ENCODE measurements at regions not wholly inside any gene's neighbourhood (a gene's known extent, or its start where the extent isn't known, plus 50 kb on each side); places are given as distances from the start of the nearest gene placed in this dataset.
A peak's percentile ranks its signal among the peaks of the same experiment; 100 is the strongest.

DNA sequence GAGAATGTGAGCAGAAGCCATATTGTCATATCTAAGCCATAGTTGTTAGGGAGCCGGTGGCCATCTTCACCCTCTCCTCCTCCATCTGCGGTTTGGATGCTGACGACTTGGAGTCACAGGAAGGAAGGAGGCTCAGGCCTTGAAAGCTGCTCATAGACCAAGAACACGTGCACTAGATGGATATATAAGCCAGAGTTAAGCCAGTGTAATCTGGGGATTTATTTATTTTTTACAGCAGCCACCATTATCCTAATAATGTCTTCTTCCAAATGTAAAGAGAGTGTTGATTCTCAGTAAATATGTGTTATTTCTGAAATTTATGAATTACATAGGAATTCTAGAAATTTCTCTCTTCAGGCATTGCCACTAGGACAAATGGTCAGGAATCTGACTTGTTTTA lies 689.9 kb downstream of the QKI start:
- Histone ChIP-seq H3K4me3 (no peak overlapping the region), H3K27ac (replicated peaks) (peak overlapping the region; percentile 96), H3K36me3 (no peaks in the 10 kb centered on the region), H3K27me3 (ENCODE audit: low read depth) (no peaks in the 10 kb centered on the region), H3K4me1 (peaks cover 59% of the 10 kb centered on the region), H3K9me3 (replicated peaks) (no peaks in the 10 kb centered on the region)
- DNase-seq: no peak
- intact Hi-C loops (cut with micrococcal nuclease): loop anchor here (5.0 to 10.0 kb wide), 2 partner anchors 540 to 682 kb away; no protein-coding TSS in a partner anchor
- TF ChIP-seq, protein P1, sequence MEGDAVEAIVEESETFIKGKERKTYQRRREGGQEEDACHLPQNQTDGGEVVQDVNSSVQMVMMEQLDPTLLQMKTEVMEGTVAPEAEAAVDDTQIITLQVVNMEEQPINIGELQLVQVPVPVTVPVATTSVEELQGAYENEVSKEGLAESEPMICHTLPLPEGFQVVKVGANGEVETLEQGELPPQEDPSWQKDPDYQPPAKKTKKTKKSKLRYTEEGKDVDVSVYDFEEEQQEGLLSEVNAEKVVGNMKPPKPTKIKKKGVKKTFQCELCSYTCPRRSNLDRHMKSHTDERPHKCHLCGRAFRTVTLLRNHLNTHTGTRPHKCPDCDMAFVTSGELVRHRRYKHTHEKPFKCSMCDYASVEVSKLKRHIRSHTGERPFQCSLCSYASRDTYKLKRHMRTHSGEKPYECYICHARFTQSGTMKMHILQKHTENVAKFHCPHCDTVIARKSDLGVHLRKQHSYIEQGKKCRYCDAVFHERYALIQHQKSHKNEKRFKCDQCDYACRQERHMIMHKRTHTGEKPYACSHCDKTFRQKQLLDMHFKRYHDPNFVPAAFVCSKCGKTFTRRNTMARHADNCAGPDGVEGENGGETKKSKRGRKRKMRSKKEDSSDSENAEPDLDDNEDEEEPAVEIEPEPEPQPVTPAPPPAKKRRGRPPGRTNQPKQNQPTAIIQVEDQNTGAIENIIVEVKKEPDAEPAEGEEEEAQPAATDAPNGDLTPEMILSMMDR (IDR thresholded peaks at IDR 0.05; ENCODE audit: borderline replicate concordance): no peak

DNA sequence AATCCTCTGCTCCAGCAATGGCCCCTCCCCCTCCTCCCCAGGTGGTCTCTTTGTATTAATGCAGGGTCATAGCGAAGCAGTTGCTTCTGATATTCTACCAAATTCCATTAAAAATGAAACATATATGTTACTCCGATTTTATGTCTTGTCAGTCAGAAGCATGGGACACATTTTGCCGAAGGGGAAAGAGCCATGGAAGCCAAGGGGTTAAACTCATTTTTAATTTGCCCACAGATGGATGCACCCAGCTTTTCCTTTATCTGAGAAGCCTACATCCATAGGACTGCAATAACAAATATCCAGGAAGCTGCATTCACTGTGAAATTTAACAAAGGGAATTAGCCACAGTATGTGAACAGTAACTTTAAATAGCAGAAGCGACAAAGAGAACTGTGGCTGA lies 688.2 kb downstream of the QKI start:
- Histone ChIP-seq H3K27ac (replicated peaks) (peak overlapping the region; percentile 96), H3K4me3 (no peak overlapping the region), H3K36me3 (no peaks in the 10 kb centered on the region), H3K27me3 (ENCODE audit: low read depth) (no peaks in the 10 kb centered on the region), H3K9me3 (replicated peaks) (no peaks in the 10 kb centered on the region), H3K4me1 (peaks cover 64% of the 10 kb centered on the region)
- no peak for DNase-seq
- intact Hi-C loops (cut with micrococcal nuclease): loop anchor here (5.0 to 10.0 kb wide), 2 partner anchors 538 to 680 kb away; no protein-coding TSS in a partner anchor
- TF ChIP-seq, protein P1 (IDR thresholded peaks at IDR 0.05; ENCODE audit: borderline replicate concordance): no peak

DNA sequence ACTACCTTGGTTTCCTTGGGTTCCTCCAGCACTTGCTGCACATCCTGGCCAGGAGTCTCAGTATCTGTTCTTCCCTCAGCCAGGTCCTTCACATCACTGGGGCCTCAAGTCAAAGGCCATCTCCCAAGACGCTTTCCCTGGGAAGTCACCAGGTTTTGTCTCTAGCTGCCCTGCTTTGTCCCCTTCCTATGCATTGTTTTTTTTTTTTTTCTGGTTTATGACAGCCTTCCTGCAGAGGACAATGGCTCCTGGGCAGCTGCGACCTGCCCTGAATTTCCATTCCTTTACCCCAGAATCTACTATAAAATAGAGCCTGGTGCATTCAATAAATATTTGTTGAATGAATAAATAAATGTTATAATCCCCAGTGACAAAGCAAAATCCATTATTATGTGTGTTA lies 687.3 kb downstream of the QKI start:
- Histone ChIP-seq H3K27me3 (ENCODE audit: low read depth) (no peaks in the 10 kb centered on the region), H3K4me1 (peaks cover 64% of the 10 kb centered on the region), H3K36me3 (no peaks in the 10 kb centered on the region), H3K27ac (replicated peaks) (peak overlapping the region; percentile 96), H3K9me3 (replicated peaks) (no peaks in the 10 kb centered on the region), H3K4me3 (no peak overlapping the region)
- TF ChIP-seq, protein P1 (IDR thresholded peaks at IDR 0.05; ENCODE audit: borderline replicate concordance): no peak
- intact Hi-C loops (cut with micrococcal nuclease): loop anchor here (5.0 to 10.0 kb wide), 2 partner anchors 537 to 680 kb away; no protein-coding TSS in a partner anchor
- DNase-seq: no peak

DNA sequence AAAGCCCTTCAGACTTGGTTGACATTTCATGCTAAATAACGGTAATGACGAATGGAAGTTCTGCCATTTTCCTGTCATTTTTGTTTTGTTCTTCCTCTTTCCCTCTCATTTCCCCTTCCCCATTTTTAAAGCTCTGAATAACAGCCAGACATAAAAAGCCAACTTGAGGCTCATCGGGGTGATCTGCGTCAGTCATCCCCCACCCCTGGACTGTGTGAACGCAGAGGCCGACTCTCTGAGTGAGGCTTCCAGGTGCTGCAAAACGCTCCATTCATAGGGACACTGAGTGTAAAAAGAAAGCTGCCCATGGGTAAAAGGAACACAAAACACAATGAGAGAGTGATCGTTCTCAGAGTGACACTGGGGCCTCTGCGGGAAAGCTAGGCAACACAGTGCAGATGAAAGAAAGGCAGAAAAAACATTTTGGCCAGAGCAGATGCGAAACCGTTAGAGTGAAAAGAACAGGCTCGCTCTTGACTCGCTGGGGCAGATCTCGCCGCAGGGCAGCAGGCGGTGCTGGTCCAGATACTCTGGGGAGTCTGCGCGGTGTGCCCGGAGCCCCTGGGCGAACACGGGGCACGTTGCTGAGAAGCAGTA lies 684.8 kb downstream of the QKI start:
- no peaks in the 10 kb centered on the region for H3K27me3 ChIP-seq (ENCODE audit: low read depth)
- DNase-seq: no peak
- peak overlapping the region; percentile 94 for H3K27ac ChIP-seq (replicated peaks)
- H3K9me3 ChIP-seq (replicated peaks): no peaks in the 10 kb centered on the region
- H3K4me3 ChIP-seq: peak overlapping the region; percentile 15
- H3K4me1 ChIP-seq: peaks cover 59% of the 10 kb centered on the region
- TF ChIP-seq, protein P1 (IDR thresholded peaks at IDR 0.05; ENCODE audit: borderline replicate concordance): no peak
- intact Hi-C loops (cut with micrococcal nuclease): no loop called here
- no peaks in the 10 kb centered on the region for H3K36me3 ChIP-seq

DNA sequence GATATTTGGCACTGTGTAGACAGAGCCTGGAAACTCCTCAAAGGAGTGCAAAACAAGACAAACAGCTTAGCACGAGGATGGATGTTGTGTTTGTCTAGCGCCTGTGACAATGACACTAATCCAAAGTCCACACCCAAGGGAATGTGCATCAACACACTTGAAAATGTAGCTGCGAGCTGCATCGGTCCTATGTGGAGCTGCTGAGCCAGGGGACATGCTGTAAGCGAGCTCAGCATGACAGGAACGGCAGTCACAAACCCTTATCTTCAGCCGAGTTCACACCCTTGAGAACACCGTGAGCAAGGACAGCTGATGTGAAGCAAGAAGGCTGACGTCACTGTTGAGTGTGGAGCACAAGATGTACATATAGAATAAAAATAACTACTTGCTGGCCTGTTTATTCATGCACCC lies 684.3 kb downstream of the QKI start:
- H3K4me3 ChIP-seq: peak overlapping the region; percentile 15
- peak overlapping the region; percentile 94 for H3K27ac ChIP-seq (replicated peaks)

More for the DNA sequence above, 684.3 kb downstream of the QKI start:
- Histone ChIP-seq H3K9me3 (replicated peaks) (no peaks in the 10 kb centered on the region), H3K27me3 (ENCODE audit: low read depth) (no peaks in the 10 kb centered on the region), H3K36me3 (no peaks in the 10 kb centered on the region), H3K4me1 (peaks cover 57% of the 10 kb centered on the region)
- TF ChIP-seq, protein P1 (IDR thresholded peaks at IDR 0.05; ENCODE audit: borderline replicate concordance): no peak
- DNase-seq: peak; percentile 70
- intact Hi-C loops (cut with micrococcal nuclease): no loop called here

Measured in left ventricle myocardium inferior (tissue), 1 donor.